ENCODE measurements at regions not wholly inside any gene's neighbourhood (a gene's known extent, or its start where the extent isn't known, plus 50 kb on each side); places are given as distances from the start of the nearest gene placed in this dataset.
"Not testable (repeated sequence)": the region's sequence is repeated elsewhere in the genome, so short reads cannot be mapped to it uniquely, and the experiment has no call there.

- DNase-seq: no peak
Measured at GRCh38 chr3:87478716-87479115, 202.3 kb upstream of the POU1F1 start.

DNA sequence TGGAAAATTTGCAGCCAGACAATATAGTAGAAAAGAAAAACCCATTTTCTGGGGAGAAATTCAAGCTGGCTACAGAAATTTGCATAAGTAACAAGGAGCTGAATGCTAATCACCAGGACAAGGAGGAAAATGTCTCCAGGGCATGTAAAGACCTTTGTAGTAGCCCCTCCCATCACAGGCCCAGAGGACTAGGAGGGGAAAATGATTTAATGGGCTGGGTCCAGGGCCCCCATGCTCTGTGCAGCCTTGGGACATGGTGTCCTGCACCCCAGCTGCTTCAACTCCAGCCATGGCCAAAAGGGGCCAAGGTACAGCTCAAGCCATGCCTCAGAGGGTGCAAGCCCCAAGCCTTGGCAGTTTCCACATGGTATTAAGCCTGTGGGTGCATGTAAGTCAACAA lies 197.6 kb upstream of the POU1F1 start:
- no peak for DNase-seq

DNA sequence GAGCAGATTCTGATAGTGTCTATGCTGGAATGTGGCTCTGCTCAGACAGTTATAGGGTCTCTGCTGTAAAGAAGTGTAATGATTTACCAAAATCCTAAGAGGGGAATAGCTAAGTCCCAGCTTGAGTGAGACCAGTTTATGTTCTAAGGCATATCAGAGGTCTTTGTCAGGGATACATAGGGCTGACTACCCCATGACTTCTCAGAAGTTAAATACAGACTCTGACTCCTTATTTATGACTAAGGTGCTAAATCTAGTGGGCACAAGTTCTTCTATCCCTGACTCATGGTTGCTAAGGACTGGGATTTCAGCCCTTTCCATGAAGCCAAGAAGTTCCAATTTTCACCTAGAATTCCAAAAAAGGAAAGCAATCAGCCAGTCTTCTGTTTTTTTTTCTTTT lies 192.6 kb upstream of the POU1F1 start:
- DNase-seq: no peak

DNA sequence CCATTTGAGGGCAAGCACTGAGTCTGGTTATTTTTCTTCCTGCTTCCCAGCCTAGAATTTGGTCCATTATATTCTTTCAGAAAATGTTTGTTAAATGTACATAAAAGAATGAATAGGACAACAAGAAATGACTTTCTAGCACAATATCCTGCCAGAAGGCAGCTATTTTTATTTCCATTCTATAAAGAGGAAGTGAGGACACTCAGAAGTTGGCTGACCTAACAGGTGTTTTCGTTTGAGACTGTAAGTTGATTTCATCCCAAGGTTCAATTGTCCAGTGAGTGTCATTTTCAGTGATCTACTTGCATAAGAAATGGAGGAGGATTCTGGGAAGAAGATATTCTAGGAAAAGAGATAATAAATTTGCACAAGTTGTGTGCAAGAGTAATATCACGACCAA lies 191.9 kb upstream of the POU1F1 start:
- no peak for DNase-seq

DNA sequence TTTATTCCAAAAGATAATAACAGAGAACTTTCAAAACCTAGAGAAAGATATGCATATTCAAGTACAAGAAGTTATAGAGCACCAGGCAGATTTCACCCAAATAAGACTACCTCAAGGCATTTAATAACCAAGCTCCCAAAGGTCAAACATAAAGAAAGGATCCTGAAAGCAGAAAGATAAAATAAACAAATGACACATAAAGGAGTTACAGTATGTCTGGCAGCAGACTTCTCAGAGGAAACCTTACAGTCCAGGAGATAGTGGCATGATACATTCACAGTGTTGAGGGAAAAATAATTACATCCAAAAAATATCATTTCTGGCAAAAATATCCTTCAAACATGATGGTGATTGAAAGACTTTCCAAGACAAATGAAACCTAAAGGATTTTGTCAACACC lies 185.8 kb upstream of the POU1F1 start:
- DNase-seq: no peak

DNA sequence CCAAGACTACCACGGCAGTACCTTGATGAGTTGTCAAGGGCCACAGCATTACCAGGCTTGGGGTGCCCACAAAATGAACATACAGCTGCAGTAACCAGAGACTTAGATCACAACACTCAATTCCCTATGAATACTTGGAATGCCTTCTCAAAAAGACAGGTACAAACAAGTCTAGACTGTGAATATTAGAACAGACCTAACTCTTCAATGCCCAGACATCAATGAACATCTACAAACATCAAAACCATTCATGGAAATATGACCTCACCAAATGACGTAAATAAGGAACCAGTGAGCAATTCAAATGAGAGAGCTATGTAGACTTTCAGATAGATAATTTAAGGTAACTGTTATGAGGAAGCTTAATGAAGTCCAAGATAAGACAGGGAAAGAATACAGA lies 185.1 kb upstream of the POU1F1 start:
- DNase-seq: no peak

DNA sequence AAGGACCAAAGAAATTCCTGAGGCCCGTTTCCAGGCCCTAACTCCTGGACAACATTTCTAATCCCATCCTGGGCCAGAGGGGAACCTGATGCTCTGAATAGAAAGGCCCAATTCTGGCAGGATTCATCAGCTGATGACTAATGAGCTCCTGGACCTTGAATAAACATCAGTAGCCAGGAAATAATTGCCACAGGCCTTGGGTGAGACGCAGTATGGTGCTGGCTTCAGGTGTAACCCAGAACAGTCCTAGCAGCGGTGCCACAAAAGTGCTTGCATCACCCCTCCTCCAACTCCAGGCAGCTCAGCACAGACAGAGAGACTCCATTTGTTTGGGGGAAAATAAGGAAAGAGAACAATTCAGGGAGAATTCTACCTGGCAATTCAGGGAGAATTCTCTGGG lies 184.7 kb upstream of the POU1F1 start:
- DNase-seq: no peak

DNA sequence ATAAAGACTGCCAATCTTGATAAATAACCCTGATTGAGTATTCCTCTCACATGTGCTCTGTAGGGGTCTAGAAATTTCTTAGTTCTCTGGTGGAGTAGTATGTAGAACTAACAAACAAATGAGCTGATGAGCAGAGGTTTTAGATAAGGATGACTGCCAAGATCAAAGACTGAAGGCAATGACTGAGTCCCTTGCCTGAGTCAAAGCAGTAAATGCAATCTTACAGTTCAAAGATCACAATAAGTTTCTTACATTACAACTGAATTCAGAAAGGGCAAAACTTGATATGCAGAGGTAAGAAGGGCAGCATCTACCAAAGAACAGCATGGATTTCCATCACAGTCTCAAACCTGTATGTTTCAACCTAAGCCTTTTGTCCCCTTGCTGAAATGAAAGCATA lies 172.2 kb upstream of the POU1F1 start:
- DNase-seq: no peak

DNA sequence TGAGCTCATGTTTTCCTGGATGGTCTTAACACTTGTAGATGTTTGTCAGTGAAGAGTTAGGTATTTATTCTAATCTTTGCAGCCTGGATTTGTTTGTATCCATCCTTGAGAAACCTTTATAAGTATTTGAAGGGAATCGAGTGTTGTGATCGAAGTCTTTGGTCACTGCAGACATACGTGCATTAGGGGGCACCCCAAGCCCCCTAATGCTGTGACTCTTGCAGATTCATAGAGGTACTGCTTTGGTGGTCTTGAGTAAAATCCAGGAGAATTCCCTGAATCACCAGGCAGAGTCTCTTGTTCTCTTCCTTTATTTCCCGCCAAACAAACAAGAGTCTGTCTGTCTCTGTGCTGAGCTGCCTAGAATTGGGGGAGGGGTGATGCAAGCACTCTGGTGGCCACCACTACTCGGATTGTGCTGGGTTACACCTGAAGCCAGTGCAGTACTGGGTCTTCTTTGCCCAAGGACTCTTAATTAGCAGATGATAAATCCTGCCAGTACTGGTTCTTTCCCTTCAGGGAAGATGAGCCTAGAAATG lies 170.5 kb upstream of the POU1F1 start:
- no peak for DNase-seq

GRCh38 chr3:87442470-87442869 lies 166.1 kb upstream of the POU1F1 start:
- DNase-seq: no peak

GRCh38 chr3:87437765-87438164 lies 161.4 kb upstream of the POU1F1 start:
- DNase-seq: no peak

DNA sequence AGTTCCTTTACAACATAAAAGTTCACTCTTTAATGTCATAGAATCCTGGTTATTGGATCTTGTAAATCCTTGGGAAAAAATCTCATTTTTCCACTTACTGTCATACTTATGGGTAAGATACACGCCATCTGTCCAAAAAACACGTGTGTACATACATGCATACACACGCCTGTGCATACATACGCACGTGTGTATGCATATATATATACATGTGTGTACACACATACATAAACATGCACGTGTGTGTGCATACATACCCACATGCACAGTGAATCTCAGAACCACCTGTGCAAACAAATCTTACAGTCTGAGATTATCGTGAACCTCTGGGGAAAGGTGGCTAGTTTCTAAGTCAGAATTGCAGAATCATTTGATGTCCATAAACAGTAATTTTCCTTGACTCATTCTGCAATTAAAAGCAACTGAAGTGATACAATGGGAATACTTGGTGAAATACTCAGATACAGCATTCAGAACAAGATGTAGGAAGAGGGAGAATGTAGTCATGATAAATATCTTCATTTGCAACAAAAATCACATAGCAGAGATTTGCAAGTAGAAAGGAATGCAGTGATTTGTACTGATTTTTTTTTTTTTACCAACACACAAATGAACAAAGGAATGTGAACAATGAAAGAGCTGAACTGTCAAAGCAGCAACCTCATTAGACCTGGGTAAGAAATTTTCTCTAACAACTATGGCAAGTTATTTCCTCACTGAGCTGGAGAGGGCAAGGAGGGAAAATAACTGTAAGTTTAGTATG lies 160.6 kb upstream of the POU1F1 start:
- no peak for DNase-seq

DNA sequence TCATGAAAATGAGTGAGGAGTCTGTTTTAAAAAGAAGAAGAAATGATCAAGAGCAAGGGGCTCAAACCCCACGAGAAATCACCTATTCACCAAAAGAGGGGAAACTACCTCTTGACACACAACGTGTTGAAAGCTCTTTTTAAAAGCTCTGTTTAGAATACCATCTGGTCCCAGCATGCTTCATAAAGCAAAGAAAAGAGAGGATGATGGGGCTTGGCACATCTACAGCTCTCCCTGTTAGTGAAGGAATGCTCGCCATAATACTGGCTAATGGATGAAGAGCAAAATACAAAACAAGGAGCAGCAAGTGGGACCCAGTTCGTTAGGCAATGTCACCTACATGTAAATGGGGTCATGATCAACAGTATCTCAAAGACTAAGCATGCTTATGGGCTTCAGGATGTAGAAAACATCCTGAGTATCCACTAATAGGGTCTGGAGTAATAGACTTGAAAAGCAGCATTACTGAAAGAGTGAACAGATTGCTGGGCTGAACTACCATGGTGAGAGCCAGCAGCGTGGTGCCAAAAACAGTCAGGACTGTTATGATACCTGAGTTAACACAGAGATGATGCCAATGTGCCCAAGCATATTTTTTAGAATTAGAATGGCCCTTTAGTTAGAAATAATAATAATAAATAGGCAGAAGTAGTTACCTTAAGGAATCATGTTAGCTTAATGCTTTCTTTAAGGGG lies 159.7 kb upstream of the POU1F1 start:
- DNase-seq: no peak

GRCh38 chr3:87433445-87433844 lies 157.1 kb upstream of the POU1F1 start:
- not testable (repeated sequence) for DNase-seq

DNA sequence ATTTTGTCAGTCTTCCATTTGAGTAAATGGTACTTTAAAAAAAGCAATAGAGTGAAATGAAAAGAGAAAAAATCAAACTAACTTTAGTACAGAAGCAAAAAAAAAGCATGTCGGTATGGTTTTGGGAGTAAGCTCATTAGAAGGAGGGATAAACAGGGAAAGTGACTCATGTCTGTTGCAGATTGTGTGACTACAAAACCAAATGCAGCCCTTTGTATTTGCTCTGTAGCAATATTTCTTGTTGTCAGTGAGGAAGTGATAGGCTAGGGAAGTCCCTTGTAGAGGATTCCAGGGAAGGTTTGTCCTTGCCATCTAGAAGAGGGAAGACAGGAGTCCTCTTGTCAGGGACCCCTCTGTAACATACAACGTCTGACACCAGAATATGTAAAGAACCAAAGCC lies 150.5 kb upstream of the POU1F1 start:
- no peak for DNase-seq

GRCh38 chr3:87425056-87425455 lies 148.7 kb upstream of the POU1F1 start:
- no peak for DNase-seq

DNA sequence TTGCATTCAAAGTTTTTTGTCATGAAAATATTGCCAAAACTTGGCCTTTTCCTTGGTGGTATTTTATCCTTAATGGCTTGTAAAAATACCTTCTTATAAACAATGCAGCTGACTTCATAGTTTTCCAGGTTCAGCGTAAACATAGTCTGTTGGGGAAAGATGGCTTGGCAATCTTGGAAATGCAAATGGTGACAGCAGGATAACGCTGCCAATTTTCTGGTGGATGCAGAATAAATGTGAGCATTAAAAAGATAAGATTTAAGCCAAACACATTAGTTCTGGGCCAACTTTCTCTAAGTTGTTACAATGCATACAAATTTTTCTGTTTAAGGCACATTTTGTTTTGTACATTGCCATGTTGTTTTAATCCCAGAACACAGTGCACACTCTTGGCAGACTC lies 147.0 kb upstream of the POU1F1 start:
- no peak for DNase-seq

DNA sequence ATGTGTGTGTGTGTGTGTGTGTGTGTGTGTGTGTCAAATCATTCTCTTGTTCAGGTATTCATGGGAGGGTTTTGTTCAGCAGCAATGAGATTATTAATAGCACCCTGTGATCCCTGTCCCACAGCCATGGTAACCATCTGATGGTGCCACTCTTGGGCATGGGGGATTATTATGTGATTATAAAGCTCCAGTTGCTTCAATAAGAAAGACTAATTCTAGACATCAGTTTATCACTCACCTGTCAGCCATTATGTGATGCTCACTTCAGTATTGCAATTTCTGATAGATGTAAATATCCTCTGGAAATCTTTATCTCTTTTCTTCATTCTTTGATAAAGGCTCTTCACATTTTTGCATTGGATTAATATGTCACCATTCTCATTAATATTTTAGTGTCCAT lies 145.9 kb upstream of the POU1F1 start:
- no peak for DNase-seq

DNA sequence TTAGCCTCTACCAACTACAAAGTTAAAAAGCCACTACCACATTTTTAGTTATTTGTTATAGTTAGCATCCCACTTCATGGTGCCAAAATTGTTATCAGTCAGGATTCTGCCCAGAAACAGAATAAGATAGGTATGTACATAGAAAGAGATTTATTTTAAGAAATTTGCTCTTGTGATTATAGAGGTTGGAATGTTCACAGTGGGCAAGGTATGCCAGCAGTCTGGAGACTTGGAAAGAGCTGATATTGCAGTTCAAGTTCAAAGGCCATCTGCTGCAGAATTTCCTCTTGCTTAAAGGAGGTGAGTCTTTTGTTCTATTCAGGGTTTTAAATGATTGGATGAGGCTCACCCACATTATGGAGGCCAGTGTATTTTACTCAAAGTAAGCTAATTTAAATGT lies 143.8 kb upstream of the POU1F1 start:
- no peak for DNase-seq

GRCh38 chr3:87414271-87414670 lies 137.9 kb upstream of the POU1F1 start:
- no peak for DNase-seq

DNA sequence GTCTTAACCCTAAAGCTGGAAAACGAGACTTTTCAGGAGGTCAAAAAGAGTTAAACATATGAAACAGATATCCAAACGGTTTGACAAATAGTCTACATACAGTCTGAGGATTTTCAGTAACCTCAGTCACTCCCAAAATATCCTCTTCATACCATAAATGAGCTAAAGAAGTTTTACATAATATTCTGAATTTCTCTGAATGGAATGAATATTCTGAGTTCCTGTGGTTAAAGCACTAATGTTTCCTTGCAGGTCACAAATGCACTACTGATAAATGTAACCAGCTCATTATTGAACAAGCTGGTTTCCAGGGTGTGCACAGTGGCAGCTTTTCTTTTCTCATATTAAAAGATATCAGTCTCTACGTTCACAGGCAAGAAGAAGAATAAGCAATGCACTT lies 137.4 kb upstream of the POU1F1 start:
- DNase-seq: no peak

GRCh38 chr3:87410110-87410509 lies 133.7 kb upstream of the POU1F1 start:
- no peak for DNase-seq

GRCh38 chr3:87398168-87398801 lies 121.9 kb upstream of the POU1F1 start:
- DNase-seq: no peak

GRCh38 chr3:87397211-87397610 lies 120.8 kb upstream of the POU1F1 start:
- no peak for DNase-seq
